Natural killer cell (primary cell): ENCODE measurements at regions not wholly inside any gene's neighbourhood (a gene's known extent, or its start where the extent isn't known, plus 50 kb on each side); places are given as distances from the start of the nearest gene placed in this dataset.

ENCODE experiments used
- ATAC-seq, 3 donors: fragments of 150-1000 bp in 2 of 3; fragments of 200-7000 bp in 1 of 3; cut with Tn5 transposase; 1 replicate in 1 of 3; 2 replicates in 2 of 3; pipeline ENCODE4 v1.10.0; 2021; ENCODE audit warnings: mild to moderate bottlenecking in 2 of 3, moderate library complexity in 2 of 3
- DNase-seq, 2 donors: peaks; one replicate each; pipeline versions ENCODE4 v3.0.0 to v3.0.0-alpha.2; 2013 to 2021; ENCODE audit warnings: mixed read lengths in 1 of 2
- H3K27ac ChIP-seq: one replicate; pipeline ENCODE4 v1.5.1; 2013; ENCODE audit warnings: mild to moderate bottlenecking, low read length
- H3K27me3 ChIP-seq: one replicate; pipeline ENCODE4 v1.6.1; 2013; ENCODE audit warnings: low read length; ENCODE audit not compliant: control insufficient read depth, insufficient read depth
- H3K36me3 ChIP-seq: one replicate; pipeline ENCODE4 v1.6.1; 2013; ENCODE audit warnings: low read length; ENCODE audit not compliant: control insufficient read depth, insufficient read depth
- H3K4me1 ChIP-seq: one replicate; pipeline ENCODE4 v1.6.1; 2013; ENCODE audit warnings: low read length; ENCODE audit not compliant: control insufficient read depth, insufficient read depth
- H3K4me3 ChIP-seq: one replicate; pipeline ENCODE4 v1.5.1; 2013; ENCODE audit warnings: low read length
- H3K9me3 ChIP-seq: one replicate; pipeline ENCODE4 v1.6.1; 2013; ENCODE audit warnings: low read length; ENCODE audit not compliant: control insufficient read depth, insufficient read depth
- H3K27ac Mint-ChIP-seq, 2 donors: one replicate each; pipeline ENCODE4 v1.8.0; 2022; ENCODE audit warnings: mild to moderate bottlenecking in 2 of 2, mixed read lengths in 2 of 2, moderate library complexity in 1 of 2
- H3K27me3 Mint-ChIP-seq, 2 donors: one replicate each; pipeline ENCODE4 v1.8.0; 2022; ENCODE audit warnings: low read depth in 2 of 2, mixed read lengths in 2 of 2
- H3K36me3 Mint-ChIP-seq: one replicate; pipeline ENCODE4 v1.8.0; 2022; ENCODE audit warnings: mixed read lengths
- H3K4me1 Mint-ChIP-seq, 2 donors: one replicate each; pipeline ENCODE4 v1.8.0; 2022; ENCODE audit warnings: mixed read lengths in 2 of 2
- H3K4me3 Mint-ChIP-seq: one replicate; pipeline ENCODE4 v1.8.0; 2022; ENCODE audit warnings: mild to moderate bottlenecking, moderate library complexity, mixed read lengths
- H3K9me3 Mint-ChIP-seq, 2 donors: one replicate each; pipeline ENCODE4 v1.8.0; 2022; ENCODE audit warnings: mixed read lengths in 2 of 2
- WGBS: methylation state at CpG from one replicate; pipeline ENCODE4 v1.1.7; 2013; ENCODE audit warnings: missing lambda C conversion rate; ENCODE audit not compliant: insufficient coverage; 5-methylcytosine and 5-hydroxymethylcytosine counted together
- intact Hi-C: fragments of 100-400 bp; cut with micrococcal nuclease; formaldehyde crosslinking; loops from one replicate; pipeline ENCODE4 v1.14.2; 2022
- TF ChIP-seq, protein P1 (sequence below): fragments of 200-600 bp; IDR thresholded peaks from one replicate; pipeline ENCODE4 v1.8.0; 2022; ENCODE audit warnings: antibody characterized with exemption

DNA sequence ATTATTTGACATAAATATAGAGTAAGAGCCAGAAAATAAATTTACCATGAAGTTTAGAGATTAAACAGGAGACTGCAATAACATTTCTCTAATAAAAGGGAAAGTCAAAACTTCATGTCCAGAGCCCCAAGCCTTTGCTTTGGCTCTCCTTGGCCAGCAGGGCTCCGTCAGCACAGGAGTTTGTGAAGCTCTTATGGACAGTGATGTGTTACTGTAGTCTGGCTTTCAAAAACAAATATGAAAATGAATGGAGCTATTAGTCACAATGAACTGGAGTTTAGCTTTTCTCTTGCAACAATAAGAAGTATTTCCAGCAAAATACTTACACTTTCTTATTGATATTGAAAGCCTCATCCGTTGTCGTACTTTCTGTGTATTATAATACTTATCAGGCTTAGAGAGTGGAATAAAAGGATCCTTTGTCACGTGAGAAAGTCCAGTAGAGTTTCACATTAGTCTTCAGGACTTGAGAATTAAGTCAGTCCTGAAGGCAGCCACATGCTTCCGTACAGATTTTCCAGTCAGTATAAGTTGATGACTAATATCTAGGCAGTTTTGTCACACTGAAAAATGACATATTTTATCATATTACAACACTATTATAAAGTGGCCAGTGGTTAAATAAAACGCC, 117.0 kb upstream of the PRL start:
- Mint-ChIP-seq H3K4me1 (no peaks in the 10 kb centered on the region), H3K4me3 (no peak overlapping the region), H3K9me3 (peaks cover 4 to 6% of the 10 kb centered on the region in 2 donors), H3K27ac (no peak overlapping the region), H3K36me3 (no peaks in the 10 kb centered on the region), H3K27me3 (no peaks in the 10 kb centered on the region)
- Histone ChIP-seq H3K4me3 (no peak overlapping the region), H3K27ac (no peak overlapping the region), H3K27me3 (no peaks in the 10 kb centered on the region), H3K4me1 (no peaks in the 10 kb centered on the region), H3K36me3 (no peaks in the 10 kb centered on the region), H3K9me3 (peaks cover 3% of the 10 kb centered on the region)
- intact Hi-C loops, result no loop called here
- WGBS, result 64% methylated on average over 2 of the region's 6 CpGs
- TF ChIP-seq, protein P1, sequence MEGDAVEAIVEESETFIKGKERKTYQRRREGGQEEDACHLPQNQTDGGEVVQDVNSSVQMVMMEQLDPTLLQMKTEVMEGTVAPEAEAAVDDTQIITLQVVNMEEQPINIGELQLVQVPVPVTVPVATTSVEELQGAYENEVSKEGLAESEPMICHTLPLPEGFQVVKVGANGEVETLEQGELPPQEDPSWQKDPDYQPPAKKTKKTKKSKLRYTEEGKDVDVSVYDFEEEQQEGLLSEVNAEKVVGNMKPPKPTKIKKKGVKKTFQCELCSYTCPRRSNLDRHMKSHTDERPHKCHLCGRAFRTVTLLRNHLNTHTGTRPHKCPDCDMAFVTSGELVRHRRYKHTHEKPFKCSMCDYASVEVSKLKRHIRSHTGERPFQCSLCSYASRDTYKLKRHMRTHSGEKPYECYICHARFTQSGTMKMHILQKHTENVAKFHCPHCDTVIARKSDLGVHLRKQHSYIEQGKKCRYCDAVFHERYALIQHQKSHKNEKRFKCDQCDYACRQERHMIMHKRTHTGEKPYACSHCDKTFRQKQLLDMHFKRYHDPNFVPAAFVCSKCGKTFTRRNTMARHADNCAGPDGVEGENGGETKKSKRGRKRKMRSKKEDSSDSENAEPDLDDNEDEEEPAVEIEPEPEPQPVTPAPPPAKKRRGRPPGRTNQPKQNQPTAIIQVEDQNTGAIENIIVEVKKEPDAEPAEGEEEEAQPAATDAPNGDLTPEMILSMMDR, result no peak
- DNase-seq, result no peak
- ATAC-seq, result no peak

DNA sequence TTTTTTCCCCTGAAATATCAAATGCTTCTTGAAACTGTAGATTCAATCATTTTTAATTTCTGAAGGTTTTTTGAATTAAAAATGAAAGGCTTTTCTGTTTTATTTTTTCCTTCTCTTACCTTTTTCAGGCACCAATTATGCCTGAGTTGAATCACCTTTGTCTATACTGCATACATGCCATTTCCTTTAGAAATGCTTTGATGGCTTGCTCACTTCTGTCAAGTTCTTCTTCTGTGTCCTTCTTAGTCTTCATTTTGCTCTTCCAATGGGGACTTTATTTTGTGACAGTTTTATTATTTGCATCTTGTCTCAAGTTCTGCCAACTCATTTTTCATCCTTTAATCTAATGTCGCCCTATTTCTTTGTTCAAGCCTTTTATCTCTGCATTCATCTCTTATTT, 121.9 kb upstream of the PRL start:
- Mint-ChIP-seq H3K36me3 (peaks cover 16% of the 10 kb centered on the region), H3K4me1 (no peaks in the 10 kb centered on the region), H3K4me3 (no peak overlapping the region), H3K27me3 (no peaks in the 10 kb centered on the region), H3K27ac (no peak overlapping the region), H3K9me3 (peaks cover 10 to 13% of the 10 kb centered on the region in 2 donors)
- no peaks in the 10 kb centered on the region for H3K27me3 ChIP-seq
- DNase-seq, result no peak
- no CpG with 5 or more reads among the region's 1 CpG for WGBS
- H3K4me3 ChIP-seq, result no peak overlapping the region
- intact Hi-C loops, result no loop called here
- ATAC-seq, result no peak
- peaks cover 3% of the 10 kb centered on the region for H3K9me3 ChIP-seq
- no peaks in the 10 kb centered on the region for H3K36me3 ChIP-seq
- no peaks in the 10 kb centered on the region for H3K4me1 ChIP-seq
- no peak overlapping the region for H3K27ac ChIP-seq
- TF ChIP-seq, protein P1, result no peak

DNA sequence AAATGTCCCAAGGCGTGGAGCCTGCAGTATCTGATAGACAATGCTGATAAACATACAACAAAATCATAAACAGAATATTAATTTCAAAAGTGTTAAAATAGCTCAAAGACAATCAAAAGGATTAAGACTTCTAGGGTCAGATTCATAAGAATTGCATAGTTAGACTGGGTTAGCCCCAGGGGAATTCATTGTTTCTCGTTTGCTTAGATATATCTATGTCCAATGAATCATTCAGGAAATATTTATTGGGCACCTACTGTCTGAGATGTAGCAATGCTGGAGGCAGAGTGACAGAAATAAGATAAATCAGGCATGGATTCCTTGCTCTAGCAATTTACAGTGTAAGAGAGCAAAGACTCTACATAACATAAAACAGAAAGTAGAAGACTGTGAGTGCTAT, 124.4 kb upstream of the PRL start:
- Mint-ChIP-seq H3K36me3 (peaks cover 16% of the 10 kb centered on the region), H3K9me3 (peaks cover 10 to 13% of the 10 kb centered on the region in 2 donors), H3K4me3 (no peak overlapping the region), H3K27ac (no peak overlapping the region), H3K27me3 (no peaks in the 10 kb centered on the region), H3K4me1 (no peaks in the 10 kb centered on the region)
- H3K27me3 ChIP-seq, result no peaks in the 10 kb centered on the region
- H3K4me1 ChIP-seq, result no peaks in the 10 kb centered on the region
- intact Hi-C loops, result no loop called here
- no peak overlapping the region for H3K4me3 ChIP-seq
- no peaks in the 10 kb centered on the region for H3K36me3 ChIP-seq
- TF ChIP-seq, protein P1, result no peak
- DNase-seq (no peak), ATAC-seq (no peak)
- 69% methylated on average over 1 of the region's 2 CpGs for WGBS
- peaks cover 3% of the 10 kb centered on the region for H3K9me3 ChIP-seq
- H3K27ac ChIP-seq, result no peak overlapping the region

DNA sequence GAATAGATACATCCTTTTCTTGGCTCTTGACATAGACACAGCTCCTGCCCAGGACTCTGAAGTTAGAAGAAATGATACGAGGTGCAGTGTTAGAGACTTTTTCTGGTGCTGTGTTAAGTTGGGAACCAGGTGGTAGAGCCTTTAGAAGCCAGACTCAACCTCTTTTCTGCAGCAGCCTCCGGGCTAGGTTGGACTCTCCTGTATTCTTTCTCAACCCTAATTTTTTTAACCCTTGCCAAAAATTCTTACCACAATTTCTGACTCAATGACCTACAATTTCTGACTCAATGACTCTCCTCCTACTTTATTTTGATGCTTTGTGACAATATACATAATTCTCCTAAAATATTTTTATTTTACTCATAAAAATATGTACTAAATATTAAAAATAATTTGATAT, 127.4 kb upstream of the PRL start:
- Histone ChIP-seq H3K27me3 (no peaks in the 10 kb centered on the region), H3K36me3 (no peaks in the 10 kb centered on the region), H3K27ac (no peak overlapping the region), H3K4me3 (no peak overlapping the region), H3K9me3 (no peaks in the 10 kb centered on the region), H3K4me1 (no peaks in the 10 kb centered on the region)
- peaks cover 13% of the 10 kb centered on the region for H3K36me3 Mint-ChIP-seq
- H3K4me3 Mint-ChIP-seq, result no peak overlapping the region
- no peak for DNase-seq
- peaks cover 15% of the 10 kb centered on the region in 2 donors for H3K9me3 Mint-ChIP-seq
- WGBS, result 73% methylated on average over 2 of the region's 2 CpGs
- H3K27me3 Mint-ChIP-seq, result no peaks in the 10 kb centered on the region
- intact Hi-C loops, result no loop called here
- ATAC-seq, result no peak
- no peak overlapping the region for H3K27ac Mint-ChIP-seq
- TF ChIP-seq, protein P1, result no peak
- no peaks in the 10 kb centered on the region for H3K4me1 Mint-ChIP-seq
